HG03103 (cell line): ENCODE measurements at regions not wholly inside any gene's neighbourhood (a gene's known extent, or its start where the extent isn't known, plus 50 kb on each side); places are given as distances from the start of the nearest gene placed in this dataset.

Experiments used
- ATAC-seq: cut with Tn5 transposase; IDR thresholded peaks from one replicate; pipeline ENCODE4 v1.9.1; 2021; ENCODE audit warnings: low read depth; ENCODE audit not compliant: unreplicated experiment

GRCh38 chr1:56321150-56321490 is 258.2 kb downstream of the PLPP3 start:
- no peak for ATAC-seq

DNA sequence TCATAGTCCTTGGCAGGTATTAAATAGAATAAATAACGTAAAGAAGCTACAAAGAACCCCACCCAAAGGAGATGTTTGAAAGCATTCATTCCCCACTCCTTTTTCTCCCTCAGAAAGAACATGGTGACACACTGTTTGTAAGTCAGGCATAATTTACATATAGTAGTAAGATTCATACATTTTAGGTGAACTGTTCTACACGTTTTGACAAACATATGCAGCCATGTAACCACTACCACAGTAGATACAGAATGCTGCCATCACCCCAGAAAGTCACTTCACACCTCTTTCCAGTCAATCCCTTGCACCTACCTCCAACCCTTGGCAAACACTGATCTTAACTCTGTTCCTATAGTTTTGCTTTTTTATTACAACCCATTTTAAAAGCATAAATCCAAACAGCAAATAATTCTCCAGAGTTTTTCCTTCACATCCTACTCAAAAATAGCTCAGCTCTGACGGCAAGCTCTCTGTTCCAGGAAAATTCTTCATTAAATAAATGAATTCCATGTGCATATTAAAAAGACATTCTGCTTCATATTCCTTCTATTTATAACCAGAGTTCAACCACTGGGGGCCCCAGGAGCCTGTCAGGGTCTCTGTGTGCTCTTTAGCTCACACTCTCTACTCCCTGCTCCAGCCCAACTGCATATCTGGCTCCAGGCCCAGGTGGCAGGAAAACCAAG is 258.8 kb downstream of the PLPP3 start:
- ATAC-seq, result no peak

GRCh38 chr1:56317722-56318121 is 261.6 kb downstream of the PLPP3 start:
- ATAC-seq, result no peak

GRCh38 chr1:56315293-56315942 is 263.9 kb downstream of the PLPP3 start:
- ATAC-seq, result no peak

- ATAC-seq, result no peak
These were observed 265.8 kb downstream of the PLPP3 start for GRCh38 chr1:56313560-56313959.

GRCh38 chr1:56311766-56312165 is 267.6 kb downstream of the PLPP3 start:
- no peak for ATAC-seq

GRCh38 chr1:56310945-56311344 is 268.4 kb downstream of the PLPP3 start:
- no peak for ATAC-seq

- no peak for ATAC-seq
These were observed 270.3 kb downstream of the PLPP3 start for GRCh38 chr1:56309065-56309464.

- no peak for ATAC-seq
These were observed 274.4 kb downstream of the PLPP3 start for GRCh38 chr1:56304975-56305374.

- no peak for ATAC-seq
These were observed 275.6 kb downstream of the PLPP3 start for GRCh38 chr1:56303805-56304204.

DNA sequence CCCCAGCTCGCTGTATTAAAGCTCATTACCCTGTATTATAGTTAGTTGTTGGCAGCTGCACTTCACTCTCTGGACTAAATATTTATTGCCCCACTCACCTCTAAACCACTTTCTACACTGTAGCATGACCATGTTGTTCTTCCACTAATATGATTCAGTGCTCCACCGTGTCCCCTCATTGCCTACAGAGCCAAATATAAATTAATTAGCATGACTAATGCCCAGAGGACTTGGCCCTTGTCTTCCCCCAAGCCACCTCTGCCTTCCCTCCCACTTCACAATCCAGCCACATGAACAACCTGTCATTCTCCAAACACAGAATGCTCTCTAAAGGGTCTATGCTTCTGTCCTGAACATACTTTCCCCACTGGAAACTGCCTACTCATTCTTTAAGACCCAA is 276.5 kb downstream of the PLPP3 start:
- no peak for ATAC-seq

- ATAC-seq, result no peak
These were observed 277.6 kb downstream of the PLPP3 start for GRCh38 chr1:56301791-56302190.

DNA sequence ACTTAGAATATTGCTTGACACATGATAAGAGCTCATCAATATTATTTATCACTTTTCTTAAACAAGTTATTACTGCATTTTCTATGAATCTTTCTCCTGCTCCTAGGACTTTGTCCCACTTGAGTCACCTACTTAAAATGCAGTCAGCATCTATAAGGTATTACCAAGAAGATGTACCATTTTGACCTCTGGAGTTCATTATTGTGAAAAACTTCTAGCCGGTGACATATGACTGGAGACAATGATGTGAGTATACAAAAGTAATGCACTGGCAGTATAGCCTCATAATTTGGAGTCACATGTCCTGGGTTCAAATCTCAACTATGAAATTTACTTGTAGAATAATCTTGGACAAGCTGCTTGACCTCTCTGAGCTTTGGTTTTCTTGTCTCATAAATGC is 278.5 kb downstream of the PLPP3 start:
- ATAC-seq, result no peak

- no peak for ATAC-seq
These were observed 280.5 kb downstream of the PLPP3 start for GRCh38 chr1:56298866-56299265.

DNA sequence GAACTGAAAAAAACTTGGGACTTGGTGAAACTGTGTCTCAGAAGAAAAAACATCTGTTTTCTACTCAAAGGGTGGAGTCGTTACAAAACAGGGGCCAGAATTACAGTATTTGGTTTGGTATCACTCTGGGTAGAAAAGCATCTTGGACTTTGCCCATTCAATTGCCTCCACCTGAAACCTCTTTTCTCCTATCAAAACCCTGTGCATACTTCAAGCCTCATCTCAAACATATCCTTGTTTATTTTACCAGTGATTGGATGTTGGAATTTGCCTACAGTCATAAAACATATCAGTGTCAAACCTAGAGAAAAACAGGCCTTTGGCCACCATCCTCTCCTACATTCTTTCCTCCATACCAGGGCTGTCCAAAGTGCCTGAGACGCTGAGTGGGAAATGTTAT is 281.5 kb downstream of the PLPP3 start:
- no peak for ATAC-seq

GRCh38 chr1:56297208-56297607 is 282.2 kb downstream of the PLPP3 start:
- no peak for ATAC-seq

- no peak for ATAC-seq
These were observed 283.1 kb downstream of the PLPP3 start for GRCh38 chr1:56295949-56296929.

DNA sequence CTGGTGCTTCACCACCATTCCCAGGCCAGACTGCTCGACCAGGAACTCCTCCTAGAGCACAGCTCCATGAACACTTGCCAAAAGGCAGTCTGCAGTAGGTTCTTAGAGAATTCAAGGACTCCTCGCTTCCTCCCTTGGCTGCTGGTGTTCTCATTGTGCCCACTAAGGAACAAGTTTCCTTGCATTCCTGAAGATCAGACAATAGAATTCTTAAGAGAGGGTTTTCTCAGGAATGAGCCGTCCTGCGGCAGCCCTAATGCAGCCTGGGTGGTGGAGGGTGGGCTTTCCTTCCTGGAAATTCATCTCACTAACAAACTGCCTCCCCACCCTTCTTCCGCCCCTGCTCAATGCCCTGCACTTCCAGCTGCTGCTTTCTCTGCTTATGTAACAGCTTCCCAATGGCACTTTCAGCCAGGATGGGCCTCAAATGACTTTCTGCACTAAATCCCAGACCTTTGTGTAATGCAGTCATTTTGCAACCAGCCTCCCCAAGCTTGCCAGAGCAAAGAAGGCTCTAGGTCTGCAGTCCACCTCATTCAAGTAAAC is 287.9 kb downstream of the PLPP3 start:
- ATAC-seq, result no peak

DNA sequence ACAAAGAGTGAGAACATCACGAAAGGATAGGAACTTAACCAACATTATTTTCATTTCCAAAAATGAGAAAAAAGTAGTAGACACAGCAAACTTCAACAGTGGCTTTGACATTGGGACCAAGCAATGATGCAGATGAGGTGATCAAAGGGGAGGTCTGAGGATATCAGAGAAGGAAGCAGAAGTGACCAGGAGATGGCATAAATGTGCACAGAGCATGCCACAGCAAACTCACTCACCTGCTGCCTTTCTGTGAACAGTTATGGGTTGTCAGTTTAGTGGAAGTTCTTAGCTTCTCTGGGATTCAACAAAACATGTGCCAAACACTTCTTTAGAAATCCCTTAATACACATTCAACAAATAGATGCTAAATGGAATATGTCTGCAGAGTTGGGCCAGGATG is 290.1 kb downstream of the PLPP3 start:
- no peak for ATAC-seq

GRCh38 chr1:56287721-56288120 is 291.6 kb downstream of the PLPP3 start:
- ATAC-seq, result no peak

- no peak for ATAC-seq
These were observed 292.4 kb downstream of the PLPP3 start for GRCh38 chr1:56286956-56287355.
